Stomach (tissue), 8 donors: ENCODE measurements at regions not wholly inside any gene's neighbourhood (a gene's known extent, or its start where the extent isn't known, plus 50 kb on each side); places are given as distances from the start of the nearest gene placed in this dataset.

Experiments used
- DNase-seq, 2 donors: peaks; one replicate each; pipeline versions ENCODE4 v3.0.0 to v3.0.0-alpha.2; 2013 to 2019
- H3K27ac ChIP-seq, 5 donors: fragments of 200-600 bp in 4 of 5; sonication (generic) in 4 of 5; one replicate each; pipeline ENCODE4 v1.5.1; 2013 to 2019; ENCODE audit warnings: mild to moderate bottlenecking in 1 of 5, moderate library complexity in 1 of 5
- H3K27me3 ChIP-seq, 3 donors: fragments of 200-600 bp; sonication (generic); one replicate each; pipeline ENCODE4 v1.5.1; 2017 to 2019; ENCODE audit warnings: mixed run types in 1 of 3
- H3K36me3 ChIP-seq, 4 donors: fragments of 200-600 bp; sonication (generic); 1 replicate in 3 of 4; 2 replicates in 1 of 4; pipeline ENCODE4 v1.5.1; 2016 to 2019
- H3K4me1 ChIP-seq, 4 donors: fragments of 200-600 bp; sonication (generic); one replicate each; pipeline ENCODE4 v1.5.1; 2016 to 2019
- H3K4me3 ChIP-seq, 4 donors: fragments of 200-600 bp; sonication (generic) in 3 of 4; one replicate each; pipeline ENCODE4 v1.5.1; 2016 to 2019; ENCODE audit warnings: mild to moderate bottlenecking in 1 of 4
- H3K9me3 ChIP-seq, 4 donors: fragments of 200-600 bp; sonication (generic); one replicate each; pipeline ENCODE4 v1.5.1; 2016 to 2019
- EP300 ChIP-seq: sonication (generic); formaldehyde crosslinking; IDR thresholded peaks from one replicate; pipeline ENCODE4 v1.6.1; 2017; ENCODE audit warnings: antibody characterized with exemption
- POLR2A ChIP-seq, 4 donors: fragments of 450-650 bp; IDR thresholded peaks; one replicate each; pipeline ENCODE4 v1.6.1; 2016; ENCODE audit warnings: antibody characterized with exemption in 4 of 4, control low read depth in 2 of 4, mild to moderate bottlenecking in 1 of 4, moderate library complexity in 1 of 4
- POLR2AphosphoS5 ChIP-seq, 3 donors: sonication (generic); formaldehyde crosslinking; IDR thresholded peaks; one replicate each; pipeline ENCODE4 v1.6.1; 2016; ENCODE audit warnings: antibody characterized with exemption in 3 of 3
- WGBS, 5 donors: extraction: QIAGEN DNeasy Blood & Tissue Kit in 3 of 5; methylation state at CpG; one replicate each; pipeline versions ENCODE4 v1.1.5 to v1.1.7; 2013 to 2018; 5-methylcytosine and 5-hydroxymethylcytosine counted together
- intact Hi-C: fragments of 100-400 bp; cut with DNase I; formaldehyde crosslinking; loops from one replicate; pipeline ENCODE4 v1.15.1; 2023; ENCODE audit warnings: low total_unique reads
- TF ChIP-seq, protein P1 (sequence below), 7 experiments: fragments of 450-650 bp in 4 of 7; fragments of 200-600 bp in 3 of 7; sonication (generic) in 3 of 7; IDR thresholded peaks; one replicate each; pipeline ENCODE4 v1.5.1; 2016 to 2019; ENCODE audit warnings: antibody characterized with exemption in 7 of 7, control low read depth in 2 of 7, mild to moderate bottlenecking in 1 of 7
- donor health status: healthy with polysubstance abuse.
- donor health status: Bipolar disorder and iron deficiency.
- donor health status: healthy.

DNA sequence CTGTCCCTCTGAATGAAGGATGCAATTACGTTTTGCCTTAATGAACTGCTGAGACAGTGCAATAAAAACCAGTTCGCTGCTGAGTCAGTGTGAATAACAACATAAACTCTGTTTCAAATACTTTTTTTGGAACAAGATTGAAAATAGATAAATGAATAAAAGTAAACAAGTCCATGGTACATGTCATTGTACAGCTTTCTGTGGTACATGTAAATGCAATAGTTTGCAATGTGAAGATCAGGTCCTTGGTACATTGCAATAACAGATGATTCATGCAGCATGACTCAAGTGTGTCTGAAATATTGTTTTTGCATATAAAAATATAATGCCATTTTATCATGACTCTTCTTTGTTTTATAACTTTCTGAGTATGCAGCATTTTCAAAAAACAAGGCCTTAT is 193.4 kb upstream of the PACRGL start:
- DNase-seq: no peak
- intact Hi-C loops: no loop called here
- Histone ChIP-seq H3K27ac (no peak overlapping the region), H3K9me3 (no peaks in the 10 kb centered on the region), H3K27me3 (no peaks in the 10 kb centered on the region), H3K4me1 (peaks cover 0 to 3% (median 0%) of the 10 kb centered on the region in 4 donors), H3K4me3 (no peak overlapping the region), H3K36me3 (no peaks in the 10 kb centered on the region)
- WGBS, 5 donors: 75 to 85% (median 84%) methylated on average over 2 of the region's 2 CpGs
- no peak for TF ChIP-seq POLR2A (IDR thresholded peaks at IDR 0.05)
- TF ChIP-seq POLR2AphosphoS5 (IDR thresholded peaks at IDR 0.05): no peak
- TF ChIP-seq EP300: no peak

DNA sequence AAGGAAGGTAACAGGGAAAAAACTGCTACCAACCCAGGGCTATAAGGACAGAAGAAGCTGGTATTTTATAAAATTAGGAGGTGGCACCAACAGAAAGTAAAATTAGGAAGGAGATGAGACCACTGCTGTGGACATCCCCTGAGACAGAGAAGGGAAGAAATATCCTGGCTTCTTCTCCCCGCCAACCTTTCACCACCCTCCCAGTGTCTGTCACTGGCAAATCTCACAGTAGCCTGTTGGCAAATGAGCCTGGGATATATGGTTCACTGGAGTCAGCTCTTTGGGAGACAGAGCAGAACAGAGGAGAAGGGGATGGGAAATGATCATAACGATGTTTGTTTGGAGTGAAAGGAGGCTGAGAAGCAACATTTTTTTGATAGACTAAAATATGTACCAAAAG is 190.9 kb upstream of the PACRGL start:
- intact Hi-C loops: no loop called here
- 83 to 89% (median 87%) methylated on average over 2 of the region's 2 CpGs for WGBS, 5 donors

GRCh38 chr4:20512033-20512792 is 188.0 kb upstream of the PACRGL start:
- 29 to 70% (median 40%) methylated on average over 7 of the region's 7 CpGs for WGBS, 5 donors
- H3K4me3 ChIP-seq: no peak overlapping the region
- no peaks in the 10 kb centered on the region for H3K36me3 ChIP-seq
- no peak for DNase-seq
- TF ChIP-seq POLR2A (IDR thresholded peaks at IDR 0.05): no peak
- no peaks in the 10 kb centered on the region for H3K27me3 ChIP-seq
- no peaks in the 10 kb centered on the region for H3K9me3 ChIP-seq
- intact Hi-C loops: no loop called here
- H3K4me1 ChIP-seq: peaks cover 0 to 12% (median 3%) of the 10 kb centered on the region in 4 donors
- H3K27ac ChIP-seq: no peak overlapping the region

More for the DNA sequence above, 190.9 kb upstream of the PACRGL start:
- TF ChIP-seq POLR2A (IDR thresholded peaks at IDR 0.05): no peak
- TF ChIP-seq, protein P1, sequence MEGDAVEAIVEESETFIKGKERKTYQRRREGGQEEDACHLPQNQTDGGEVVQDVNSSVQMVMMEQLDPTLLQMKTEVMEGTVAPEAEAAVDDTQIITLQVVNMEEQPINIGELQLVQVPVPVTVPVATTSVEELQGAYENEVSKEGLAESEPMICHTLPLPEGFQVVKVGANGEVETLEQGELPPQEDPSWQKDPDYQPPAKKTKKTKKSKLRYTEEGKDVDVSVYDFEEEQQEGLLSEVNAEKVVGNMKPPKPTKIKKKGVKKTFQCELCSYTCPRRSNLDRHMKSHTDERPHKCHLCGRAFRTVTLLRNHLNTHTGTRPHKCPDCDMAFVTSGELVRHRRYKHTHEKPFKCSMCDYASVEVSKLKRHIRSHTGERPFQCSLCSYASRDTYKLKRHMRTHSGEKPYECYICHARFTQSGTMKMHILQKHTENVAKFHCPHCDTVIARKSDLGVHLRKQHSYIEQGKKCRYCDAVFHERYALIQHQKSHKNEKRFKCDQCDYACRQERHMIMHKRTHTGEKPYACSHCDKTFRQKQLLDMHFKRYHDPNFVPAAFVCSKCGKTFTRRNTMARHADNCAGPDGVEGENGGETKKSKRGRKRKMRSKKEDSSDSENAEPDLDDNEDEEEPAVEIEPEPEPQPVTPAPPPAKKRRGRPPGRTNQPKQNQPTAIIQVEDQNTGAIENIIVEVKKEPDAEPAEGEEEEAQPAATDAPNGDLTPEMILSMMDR (IDR thresholded peaks at IDR 0.05): no peak
- TF ChIP-seq POLR2AphosphoS5 (IDR thresholded peaks at IDR 0.05): no peak
- no peak for TF ChIP-seq EP300
- H3K9me3 ChIP-seq: no peaks in the 10 kb centered on the region
- peaks cover 0 to 12% (median 3%) of the 10 kb centered on the region in 4 donors for H3K4me1 ChIP-seq
- H3K27ac ChIP-seq: no peak overlapping the region
- no peaks in the 10 kb centered on the region for H3K27me3 ChIP-seq
- no peaks in the 10 kb centered on the region for H3K36me3 ChIP-seq
- H3K4me3 ChIP-seq: no peak overlapping the region
- no peak for DNase-seq

DNA sequence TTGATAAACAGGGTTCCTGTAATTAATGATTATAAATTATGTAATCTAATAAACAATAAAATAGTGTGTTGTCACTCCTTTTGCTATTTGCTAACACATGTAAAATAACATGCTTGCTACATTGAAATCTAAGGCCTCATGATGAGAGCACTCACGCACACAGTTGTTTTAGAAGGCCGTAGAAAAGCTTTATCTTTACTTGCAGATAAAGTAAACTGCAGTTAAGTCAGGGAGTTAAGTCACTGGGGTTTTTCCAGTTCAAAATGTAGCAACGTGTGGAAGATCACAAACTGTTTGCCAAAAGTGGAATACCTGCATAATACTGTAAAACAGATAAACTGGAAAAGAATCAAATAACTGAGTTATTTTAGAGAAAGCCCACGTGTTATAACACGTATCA is 187.3 kb upstream of the PACRGL start:
- Histone ChIP-seq H3K4me1 (peaks cover 0 to 12% (median 3%) of the 10 kb centered on the region in 4 donors), H3K36me3 (no peaks in the 10 kb centered on the region), H3K27ac (no peak overlapping the region), H3K4me3 (no peak overlapping the region), H3K9me3 (no peaks in the 10 kb centered on the region), H3K27me3 (no peaks in the 10 kb centered on the region)
- 29 to 54% (median 36%) methylated on average over 5 of the region's 5 CpGs for WGBS, 5 donors
- DNase-seq: no peak
- intact Hi-C loops: no loop called here
- TF ChIP-seq POLR2AphosphoS5 (IDR thresholded peaks at IDR 0.05) (no peak), EP300 (no peak), POLR2A (IDR thresholded peaks at IDR 0.05) (no peak)
- TF ChIP-seq, protein P1 (IDR thresholded peaks at IDR 0.05): no peak

GRCh38 chr4:20520901-20521300 is 179.4 kb upstream of the PACRGL start:
- no peaks in the 10 kb centered on the region for H3K4me1 ChIP-seq
- no peak for DNase-seq
- H3K9me3 ChIP-seq: no peaks in the 10 kb centered on the region
- no peaks in the 10 kb centered on the region for H3K27me3 ChIP-seq
- intact Hi-C loops: no loop called here
- WGBS, 5 donors: 73 to 89% (median 75%) methylated on average over 1 of the region's 1 CpG
- peaks cover 0 to 5% (median 0%) of the 10 kb centered on the region in 4 donors for H3K36me3 ChIP-seq
- no peak overlapping the region for H3K4me3 ChIP-seq
- no peak overlapping the region for H3K27ac ChIP-seq
- TF ChIP-seq, protein P1 (IDR thresholded peaks at IDR 0.05): no peak
- TF ChIP-seq EP300 (no peak), POLR2AphosphoS5 (IDR thresholded peaks at IDR 0.05) (no peak), POLR2A (IDR thresholded peaks at IDR 0.05) (no peak)
